Jurkat, Clone E6-1 (cell line): ENCODE measurements at regions not wholly inside any gene's neighbourhood (a gene's known extent, or its start where the extent isn't known, plus 50 kb on each side); places are given as distances from the start of the nearest gene placed in this dataset.
A peak's percentile ranks its signal among the peaks of the same experiment; 100 is the strongest.
"Not testable (repeated sequence)": the region's sequence is repeated elsewhere in the genome, so short reads cannot be mapped to it uniquely, and the experiment has no call there.

ENCODE experiments used
- DNase-seq: peaks from one replicate; pipeline ENCODE4 v3.0.0-alpha.2; 2011; ENCODE audit warnings: low read depth, low spot score
- H3K4me3 ChIP-seq: 2 replicates; pipeline ENCODE4 v1.5.1; 2011; ENCODE audit warnings: mild to moderate bottlenecking, low read length, control low read depth, moderate library complexity

GRCh38 chr6:76671751-76672150 is 599.3 kb upstream of the IMPG1 start:
- no peak for DNase-seq
- H3K4me3 ChIP-seq: no peak overlapping the region

GRCh38 chr6:76644231-76644630 is 571.8 kb upstream of the IMPG1 start:
- no peak overlapping the region for H3K4me3 ChIP-seq
- DNase-seq: no peak

GRCh38 chr6:76639941-76640340 is 567.5 kb upstream of the IMPG1 start:
- no peak for DNase-seq
- no peak overlapping the region for H3K4me3 ChIP-seq

- no peak overlapping the region for H3K4me3 ChIP-seq
- no peak for DNase-seq
Observed at GRCh38 chr6:76634695-76635094, 562.2 kb upstream of the IMPG1 start.

- no peak overlapping the region for H3K4me3 ChIP-seq
- DNase-seq: peak; percentile 5
Observed at GRCh38 chr6:76633259-76633658, 560.8 kb upstream of the IMPG1 start.

GRCh38 chr6:76631622-76632021 is 559.2 kb upstream of the IMPG1 start:
- no peak overlapping the region for H3K4me3 ChIP-seq
- no peak for DNase-seq

GRCh38 chr6:76615395-76615794 is 542.9 kb upstream of the IMPG1 start:
- DNase-seq: no peak
- H3K4me3 ChIP-seq: no peak overlapping the region

- DNase-seq: no peak
Observed at GRCh38 chr6:76612954-76613353, 540.5 kb upstream of the IMPG1 start.

GRCh38 chr6:76609160-76609559 is 536.7 kb upstream of the IMPG1 start:
- no peak overlapping the region for H3K4me3 ChIP-seq
- DNase-seq: no peak

More at GRCh38 chr6:76612954-76613353, 540.5 kb upstream of the IMPG1 start:
- H3K4me3 ChIP-seq: no peak overlapping the region

- no peak for DNase-seq
- no peak overlapping the region for H3K4me3 ChIP-seq
Observed at GRCh38 chr6:76594109-76594508, 521.6 kb upstream of the IMPG1 start.

- no peak for DNase-seq
- H3K4me3 ChIP-seq: no peak overlapping the region
Observed at GRCh38 chr6:76593668-76594067, 521.2 kb upstream of the IMPG1 start.

GRCh38 chr6:76592566-76592965 is 520.1 kb upstream of the IMPG1 start:
- H3K4me3 ChIP-seq: no peak overlapping the region
- DNase-seq: no peak

- no peak for DNase-seq
- no peak overlapping the region for H3K4me3 ChIP-seq
Observed at GRCh38 chr6:76587271-76587670, 514.8 kb upstream of the IMPG1 start.

GRCh38 chr6:76584121-76584520 is 511.7 kb upstream of the IMPG1 start:
- DNase-seq: no peak
- H3K4me3 ChIP-seq: no peak overlapping the region

GRCh38 chr6:76578746-76579145 is 506.3 kb upstream of the IMPG1 start:
- no peak for DNase-seq
- H3K4me3 ChIP-seq: no peak overlapping the region

GRCh38 chr6:76574746-76575145 is 502.3 kb upstream of the IMPG1 start:
- no peak overlapping the region for H3K4me3 ChIP-seq
- DNase-seq: no peak

- H3K4me3 ChIP-seq: no peak overlapping the region
- no peak for DNase-seq
Observed at GRCh38 chr6:76565932-76566331, 493.5 kb upstream of the IMPG1 start.

GRCh38 chr6:76562371-76562770 is 489.9 kb upstream of the IMPG1 start:
- not testable (repeated sequence) for H3K4me3 ChIP-seq, DNase-seq

- not testable (repeated sequence) for H3K4me3 ChIP-seq, DNase-seq
Observed at GRCh38 chr6:76560851-76561755, 488.6 kb upstream of the IMPG1 start.

- DNase-seq: no peak
- no peak overlapping the region for H3K4me3 ChIP-seq
Observed at GRCh38 chr6:76553256-76553655, 480.8 kb upstream of the IMPG1 start.

GRCh38 chr6:76552268-76552667 is 479.8 kb upstream of the IMPG1 start:
- H3K4me3 ChIP-seq: no peak overlapping the region
- DNase-seq: no peak
